SK-N-SH treated with all-trans-retinoic acid at 6 μM for 48 hours (cell line): ENCODE measurements at regions not wholly inside any gene's neighbourhood (a gene's known extent, or its start where the extent isn't known, plus 50 kb on each side); places are given as distances from the start of the nearest gene placed in this dataset.

ENCODE experiments used
- ARNTL ChIP-seq: fragments of 450-650 bp; formaldehyde crosslinking; IDR thresholded peaks from 2 replicates; pipeline ENCODE4 v1.5.0; 2020; ENCODE audit warnings: low read depth, mild to moderate bottlenecking, moderate library complexity, borderline replicate concordance
- OSR1 ChIP-seq: fragments of 250-450 bp; sonication (Bioruptor Pico); IDR thresholded peaks from 2 replicates; pipeline ENCODE4 v1.8.0; 2022; ENCODE audit warnings: moderate library complexity, mild to moderate bottlenecking, inconsistent platforms
- PPARA ChIP-seq: fragments of 250-450 bp; sonication (Bioruptor Pico); IDR thresholded peaks from 2 replicates; pipeline ENCODE4 v1.5.0; 2020; ENCODE audit warnings: mild to moderate bottlenecking, borderline replicate concordance
- SNAI2 ChIP-seq: fragments of 250-450 bp; sonication (Bioruptor Pico); IDR thresholded peaks from 2 replicates; pipeline ENCODE4 v1.5.0; 2020; ENCODE audit warnings: mild to moderate bottlenecking, moderate library complexity
- TCF4 ChIP-seq: fragments of 250-450 bp; sonication (Bioruptor Pico); IDR thresholded peaks from 2 replicates; pipeline ENCODE4 v1.8.0; 2021; ENCODE audit warnings: mild to moderate bottlenecking, moderate library complexity, borderline replicate concordance
- ZC3H10 ChIP-seq: fragments of 250-450 bp; sonication (Bioruptor Pico); IDR thresholded peaks from 2 replicates; pipeline ENCODE4 v1.5.1; 2021; ENCODE audit warnings: mild to moderate bottlenecking, moderate library complexity
- ZFP3 ChIP-seq: fragments of 250-450 bp; sonication (Bioruptor Pico); IDR thresholded peaks from 2 replicates; pipeline ENCODE4 v1.5.0; 2020; ENCODE audit warnings: mild to moderate bottlenecking, moderate library complexity
- TF ChIP-seq, protein P1 (sequence below): fragments of 250-450 bp; sonication (Bioruptor Pico); IDR thresholded peaks from 2 replicates; pipeline ENCODE4 v1.5.1; 2020; ENCODE audit warnings: low read depth, mild to moderate bottlenecking, moderate library complexity
- TF ChIP-seq, protein P2 (sequence below): fragments of 250-450 bp; sonication (Bioruptor Pico); IDR thresholded peaks from 2 replicates; pipeline ENCODE4 v1.5.0; 2020; ENCODE audit warnings: mild to moderate bottlenecking, moderate library complexity
- TF ChIP-seq, protein P3 (sequence below): fragments of 250-450 bp; sonication (Bioruptor Pico); IDR thresholded peaks from 2 replicates; pipeline ENCODE4 v1.8.0; 2021; ENCODE audit warnings: low read depth, mild to moderate bottlenecking, moderate library complexity, borderline replicate concordance
- TF ChIP-seq, protein P4 (sequence below): fragments of 250-450 bp; sonication (Bioruptor Pico); IDR thresholded peaks from 2 replicates; pipeline ENCODE4 v1.8.0; 2020; ENCODE audit warnings: mild to moderate bottlenecking, moderate library complexity, borderline replicate concordance

DNA sequence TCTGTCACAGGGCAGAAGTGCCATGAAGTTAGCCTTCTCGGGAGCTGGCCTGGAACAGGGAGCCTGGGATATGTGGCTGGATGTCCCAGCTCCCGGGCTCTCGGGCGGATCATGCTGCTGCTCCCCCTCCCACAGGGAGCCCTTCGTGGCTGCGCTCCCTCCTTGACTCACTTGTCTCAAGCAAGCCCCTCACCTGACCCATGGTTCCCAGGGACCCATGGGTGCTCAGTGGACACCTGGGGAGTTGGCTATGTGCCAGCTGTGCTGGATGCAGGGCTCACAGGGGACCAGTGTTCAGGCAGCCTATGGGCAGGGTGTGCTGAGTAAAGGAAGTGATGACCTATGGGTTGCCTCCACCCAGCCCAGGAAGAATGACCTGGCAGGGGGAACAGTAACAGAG lies 213.1 kb upstream of the SGCG start:
- TF ChIP-seq, protein P1, sequence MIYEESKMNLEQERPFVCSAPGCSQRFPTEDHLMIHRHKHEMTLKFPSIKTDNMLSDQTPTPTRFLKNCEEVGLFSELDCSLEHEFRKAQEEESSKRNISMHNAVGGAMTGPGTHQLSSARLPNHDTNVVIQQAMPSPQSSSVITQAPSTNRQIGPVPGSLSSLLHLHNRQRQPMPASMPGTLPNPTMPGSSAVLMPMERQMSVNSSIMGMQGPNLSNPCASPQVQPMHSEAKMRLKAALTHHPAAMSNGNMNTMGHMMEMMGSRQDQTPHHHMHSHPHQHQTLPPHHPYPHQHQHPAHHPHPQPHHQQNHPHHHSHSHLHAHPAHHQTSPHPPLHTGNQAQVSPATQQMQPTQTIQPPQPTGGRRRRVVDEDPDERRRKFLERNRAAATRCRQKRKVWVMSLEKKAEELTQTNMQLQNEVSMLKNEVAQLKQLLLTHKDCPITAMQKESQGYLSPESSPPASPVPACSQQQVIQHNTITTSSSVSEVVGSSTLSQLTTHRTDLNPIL (CRISPR knock-in tag) = no peak
- TF ChIP-seq ARNTL (CRISPR knock-in tag) (no peak), ZC3H10 (no peak), OSR1 (CRISPR knock-in tag) (no peak), SNAI2 (CRISPR knock-in tag) (no peak), TCF4 (CRISPR knock-in tag) (no peak), ZFP3 (CRISPR knock-in tag) (no peak), PPARA (CRISPR knock-in tag) (no peak)
- TF ChIP-seq, protein P2, sequence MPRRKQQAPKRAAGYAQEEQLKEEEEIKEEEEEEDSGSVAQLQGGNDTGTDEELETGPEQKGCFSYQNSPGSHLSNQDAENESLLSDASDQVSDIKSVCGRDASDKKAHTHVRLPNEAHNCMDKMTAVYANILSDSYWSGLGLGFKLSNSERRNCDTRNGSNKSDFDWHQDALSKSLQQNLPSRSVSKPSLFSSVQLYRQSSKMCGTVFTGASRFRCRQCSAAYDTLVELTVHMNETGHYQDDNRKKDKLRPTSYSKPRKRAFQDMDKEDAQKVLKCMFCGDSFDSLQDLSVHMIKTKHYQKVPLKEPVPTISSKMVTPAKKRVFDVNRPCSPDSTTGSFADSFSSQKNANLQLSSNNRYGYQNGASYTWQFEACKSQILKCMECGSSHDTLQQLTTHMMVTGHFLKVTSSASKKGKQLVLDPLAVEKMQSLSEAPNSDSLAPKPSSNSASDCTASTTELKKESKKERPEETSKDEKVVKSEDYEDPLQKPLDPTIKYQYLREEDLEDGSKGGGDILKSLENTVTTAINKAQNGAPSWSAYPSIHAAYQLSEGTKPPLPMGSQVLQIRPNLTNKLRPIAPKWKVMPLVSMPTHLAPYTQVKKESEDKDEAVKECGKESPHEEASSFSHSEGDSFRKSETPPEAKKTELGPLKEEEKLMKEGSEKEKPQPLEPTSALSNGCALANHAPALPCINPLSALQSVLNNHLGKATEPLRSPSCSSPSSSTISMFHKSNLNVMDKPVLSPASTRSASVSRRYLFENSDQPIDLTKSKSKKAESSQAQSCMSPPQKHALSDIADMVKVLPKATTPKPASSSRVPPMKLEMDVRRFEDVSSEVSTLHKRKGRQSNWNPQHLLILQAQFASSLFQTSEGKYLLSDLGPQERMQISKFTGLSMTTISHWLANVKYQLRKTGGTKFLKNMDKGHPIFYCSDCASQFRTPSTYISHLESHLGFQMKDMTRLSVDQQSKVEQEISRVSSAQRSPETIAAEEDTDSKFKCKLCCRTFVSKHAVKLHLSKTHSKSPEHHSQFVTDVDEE = no peak
- TF ChIP-seq, protein P3, sequence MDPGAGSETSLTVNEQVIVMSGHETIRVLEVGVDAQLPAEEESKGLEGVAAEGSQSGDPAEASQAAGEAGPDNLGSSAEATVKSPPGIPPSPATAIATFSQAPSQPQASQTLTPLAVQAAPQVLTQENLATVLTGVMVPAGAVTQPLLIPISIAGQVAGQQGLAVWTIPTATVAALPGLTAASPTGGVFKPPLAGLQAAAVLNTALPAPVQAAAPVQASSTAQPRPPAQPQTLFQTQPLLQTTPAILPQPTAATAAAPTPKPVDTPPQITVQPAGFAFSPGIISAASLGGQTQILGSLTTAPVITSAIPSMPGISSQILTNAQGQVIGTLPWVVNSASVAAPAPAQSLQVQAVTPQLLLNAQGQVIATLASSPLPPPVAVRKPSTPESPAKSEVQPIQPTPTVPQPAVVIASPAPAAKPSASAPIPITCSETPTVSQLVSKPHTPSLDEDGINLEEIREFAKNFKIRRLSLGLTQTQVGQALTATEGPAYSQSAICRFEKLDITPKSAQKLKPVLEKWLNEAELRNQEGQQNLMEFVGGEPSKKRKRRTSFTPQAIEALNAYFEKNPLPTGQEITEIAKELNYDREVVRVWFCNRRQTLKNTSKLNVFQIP (CRISPR knock-in tag) = no peak
- TF ChIP-seq, protein P4, sequence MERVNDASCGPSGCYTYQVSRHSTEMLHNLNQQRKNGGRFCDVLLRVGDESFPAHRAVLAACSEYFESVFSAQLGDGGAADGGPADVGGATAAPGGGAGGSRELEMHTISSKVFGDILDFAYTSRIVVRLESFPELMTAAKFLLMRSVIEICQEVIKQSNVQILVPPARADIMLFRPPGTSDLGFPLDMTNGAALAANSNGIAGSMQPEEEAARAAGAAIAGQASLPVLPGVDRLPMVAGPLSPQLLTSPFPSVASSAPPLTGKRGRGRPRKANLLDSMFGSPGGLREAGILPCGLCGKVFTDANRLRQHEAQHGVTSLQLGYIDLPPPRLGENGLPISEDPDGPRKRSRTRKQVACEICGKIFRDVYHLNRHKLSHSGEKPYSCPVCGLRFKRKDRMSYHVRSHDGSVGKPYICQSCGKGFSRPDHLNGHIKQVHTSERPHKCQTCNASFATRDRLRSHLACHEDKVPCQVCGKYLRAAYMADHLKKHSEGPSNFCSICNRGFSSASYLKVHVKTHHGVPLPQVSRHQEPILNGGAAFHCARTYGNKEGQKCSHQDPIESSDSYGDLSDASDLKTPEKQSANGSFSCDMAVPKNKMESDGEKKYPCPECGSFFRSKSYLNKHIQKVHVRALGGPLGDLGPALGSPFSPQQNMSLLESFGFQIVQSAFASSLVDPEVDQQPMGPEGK (CRISPR knock-in tag) = no peak
